MV-4-11 (cell line): ENCODE measurements at regions not wholly inside any gene's neighbourhood (a gene's known extent, or its start where the extent isn't known, plus 50 kb on each side); places are given as distances from the start of the nearest gene placed in this dataset.
"Not testable (repeated sequence)": the region's sequence is repeated elsewhere in the genome, so short reads cannot be mapped to it uniquely, and the experiment has no call there.

Source experiments
- DNase-seq: peaks from one replicate; lab custom pipeline; 2025; lab: John Stamatoyannopoulos, UW

GRCh38 chr16:8452941-8453340, 137.4 kb downstream of the TMEM114 start:
- no peak for DNase-seq

GRCh38 chr16:8436931-8437330, 153.4 kb downstream of the TMEM114 start:
- DNase-seq = no peak

GRCh38 chr16:8431783-8432182, 158.5 kb downstream of the TMEM114 start:
- DNase-seq = no peak

- DNase-seq = no peak
These were observed 159.9 kb downstream of the TMEM114 start for GRCh38 chr16:8430401-8430800.

GRCh38 chr16:8426569-8426968, 163.7 kb downstream of the TMEM114 start:
- DNase-seq = no peak

- DNase-seq = no peak
These were observed 173.2 kb downstream of the TMEM114 start for GRCh38 chr16:8417145-8417544.

GRCh38 chr16:8408855-8409567, 181.3 kb downstream of the TMEM114 start:
- DNase-seq = no peak

- DNase-seq = no peak
These were observed 183.0 kb downstream of the TMEM114 start for GRCh38 chr16:8407351-8407750.

- DNase-seq = no peak
These were observed 186.1 kb downstream of the TMEM114 start for GRCh38 chr16:8403978-8404749.

GRCh38 chr16:8402981-8403843, 187.1 kb downstream of the TMEM114 start:
- DNase-seq = no peak

- DNase-seq = not testable (repeated sequence)
These were observed 189.6 kb downstream of the TMEM114 start for GRCh38 chr16:8400683-8401082.

GRCh38 chr16:8398548-8398947, 191.8 kb downstream of the TMEM114 start:
- DNase-seq = no peak

GRCh38 chr16:8397223-8397622, 193.1 kb downstream of the TMEM114 start:
- DNase-seq = no peak

- DNase-seq = no peak
These were observed 193.8 kb downstream of the TMEM114 start for GRCh38 chr16:8396463-8396862.

GRCh38 chr16:8391257-8391656, 199.1 kb downstream of the TMEM114 start:
- DNase-seq = no peak

GRCh38 chr16:8388684-8389083, 201.6 kb downstream of the TMEM114 start:
- DNase-seq = no peak

- DNase-seq = no peak
These were observed 208.5 kb downstream of the TMEM114 start for GRCh38 chr16:8381814-8382213.

- DNase-seq = no peak
These were observed 210.0 kb downstream of the TMEM114 start for GRCh38 chr16:8380311-8380710.

GRCh38 chr16:8377864-8378263, 212.4 kb downstream of the TMEM114 start:
- no peak for DNase-seq

- DNase-seq = no peak
These were observed 213.5 kb downstream of the TMEM114 start for GRCh38 chr16:8376858-8377257.

- peak; percentile 49 for DNase-seq
These were observed 213.9 kb downstream of the TMEM114 start for GRCh38 chr16:8376430-8376829.

- DNase-seq = no peak
These were observed 215.1 kb downstream of the TMEM114 start for GRCh38 chr16:8375232-8375587.
